Right lobe of liver (tissue), 6 donors: ENCODE measurements at regions not wholly inside any gene's neighbourhood (a gene's known extent, or its start where the extent isn't known, plus 50 kb on each side); places are given as distances from the start of the nearest gene placed in this dataset.

ENCODE experiments used
- ATAC-seq, 4 donors: fragments of 200-7000 bp; cut with Tn5 transposase; one replicate each; pipeline ENCODE4 v1.9.1; 2020; ENCODE audit warnings: mild to moderate bottlenecking in 4 of 4, moderate library complexity in 4 of 4
- DNase-seq, 3 donors: peaks; one replicate each; pipeline ENCODE4 v3.0.0-alpha.2; 2020
- H3K27ac ChIP-seq, 3 donors: fragments of 200-600 bp; one replicate each; pipeline ENCODE4 v1.8.0; 2022
- H3K27me3 ChIP-seq, 2 donors: fragments of 200-600 bp; one replicate each; pipeline ENCODE4 v1.8.0; 2022
- H3K36me3 ChIP-seq, 4 donors: fragments of 200-600 bp; sonication (generic) in 1 of 4; one replicate each; pipeline versions ENCODE4 v1.5.1 to v1.8.0; 2017 to 2022; ENCODE audit warnings: control low read depth in 1 of 4
- H3K4me1 ChIP-seq, 4 donors: fragments of 200-600 bp; sonication (generic) in 1 of 4; one replicate each; pipeline versions ENCODE4 v1.5.1 to v1.8.0; 2017 to 2022; ENCODE audit warnings: control low read depth in 1 of 4
- H3K4me3 ChIP-seq, 3 donors: fragments of 200-600 bp; one replicate each; pipeline ENCODE4 v1.8.0; 2022
- H3K9me3 ChIP-seq, 4 donors: fragments of 200-600 bp; sonication (generic) in 1 of 4; one replicate each; pipeline versions ENCODE4 v1.5.1 to v1.8.0; 2017 to 2022; ENCODE audit warnings: control low read depth in 1 of 4
- CTCF ChIP-seq, 4 donors: fragments of 200-600 bp in 3 of 4; fragments of 450-650 bp in 1 of 4; IDR thresholded peaks; one replicate each; pipeline versions ENCODE4 v1.5.1 to v1.8.0; 2016 to 2022; ENCODE audit warnings: antibody characterized with exemption in 4 of 4, mild to moderate bottlenecking in 2 of 4
- POLR2A ChIP-seq: fragments of 450-650 bp; IDR thresholded peaks from one replicate; pipeline ENCODE4 v1.6.1; 2017; ENCODE audit warnings: antibody characterized with exemption, mild to moderate bottlenecking
- WGBS: methylation state at CpG from one replicate; pipeline ENCODE4 v1.1.6; 2018; ENCODE audit warnings: low coverage, low lambda C conversion rate; ENCODE audit not compliant: insufficient coverage; ENCODE audit errors: missing lambda C conversion rate; 5-methylcytosine and 5-hydroxymethylcytosine counted together
- intact Hi-C, 2 donors: fragments of 100-400 bp; cut with DNase I; formaldehyde crosslinking; loops; one replicate each; pipeline versions ENCODE4 v1.11.2 to v1.14.1; 2022
- donor health status: DM: no; HTN: yes; CAD: no.
- donor health status: DM: no; HTN: no; CAD: no.
- donor health status: DM: no; HTN: no; CAD: no.
- donor health status: DM: no; HTN: yes; CAD: no.
- donor health status: DM: no; HTN: yes; CAD: no.

- Histone ChIP-seq H3K27ac (no peak overlapping the region), H3K36me3 (no peaks in the 10 kb centered on the region), H3K27me3 (no peaks in the 10 kb centered on the region), H3K4me1 (no peaks in the 10 kb centered on the region), H3K4me3 (no peak overlapping the region), H3K9me3 (no peaks in the 10 kb centered on the region)
- DNase-seq (no peak), ATAC-seq (no peak)
- TF ChIP-seq POLR2A (no peak), CTCF (IDR thresholded peaks at IDR 0.05) (no peak)
- intact Hi-C loops: no loop called here
Observed at GRCh38 chr10:42916974-42917373, 134.4 kb downstream of the BMS1 start.

- no peak for ATAC-seq
- 13% methylated on average over 2 of the region's 2 CpGs for WGBS
- Histone ChIP-seq H3K27ac (no peak overlapping the region), H3K4me1 (no peaks in the 10 kb centered on the region), H3K36me3 (no peaks in the 10 kb centered on the region), H3K27me3 (no peaks in the 10 kb centered on the region), H3K9me3 (no peaks in the 10 kb centered on the region), H3K4me3 (no peak overlapping the region)
- TF ChIP-seq CTCF (IDR thresholded peaks at IDR 0.05) (no peak), POLR2A (no peak)
- intact Hi-C loops: no loop called here
- no peak for DNase-seq
Observed at GRCh38 chr10:42917821-42918220, 135.2 kb downstream of the BMS1 start.

- Histone ChIP-seq H3K27me3 (no peaks in the 10 kb centered on the region), H3K4me3 (no peak overlapping the region), H3K4me1 (no peaks in the 10 kb centered on the region), H3K9me3 (no peaks in the 10 kb centered on the region), H3K27ac (no peak overlapping the region), H3K36me3 (no peaks in the 10 kb centered on the region)
- 64% methylated on average over 2 of the region's 2 CpGs for WGBS
- no peak for TF ChIP-seq POLR2A
- TF ChIP-seq CTCF (IDR thresholded peaks at IDR 0.05): no peak
- no peak for DNase-seq
- no peak for ATAC-seq
- intact Hi-C loops: no loop called here
Observed at GRCh38 chr10:42921951-42922350, 139.4 kb downstream of the BMS1 start.

- no peak for ATAC-seq
- no peak overlapping the region for H3K4me3 ChIP-seq
- WGBS: 76% methylated on average over 3 of the region's 5 CpGs
- no peaks in the 10 kb centered on the region for H3K4me1 ChIP-seq
- DNase-seq: no peak
- no peaks in the 10 kb centered on the region for H3K9me3 ChIP-seq
- no peaks in the 10 kb centered on the region for H3K27me3 ChIP-seq
- intact Hi-C loops: no loop called here
- H3K27ac ChIP-seq: no peak overlapping the region
- H3K36me3 ChIP-seq: no peaks in the 10 kb centered on the region
- TF ChIP-seq CTCF (IDR thresholded peaks at IDR 0.05) (no peak), POLR2A (no peak)
Observed at GRCh38 chr10:42924484-42924883, 141.9 kb downstream of the BMS1 start.

GRCh38 chr10:42926843-42927242 is 144.2 kb downstream of the BMS1 start:
- intact Hi-C loops: no loop called here
- Histone ChIP-seq H3K27ac (no peak overlapping the region), H3K9me3 (no peaks in the 10 kb centered on the region), H3K4me1 (no peaks in the 10 kb centered on the region), H3K4me3 (no peak overlapping the region), H3K36me3 (no peaks in the 10 kb centered on the region), H3K27me3 (no peaks in the 10 kb centered on the region)
- TF ChIP-seq POLR2A: no peak
- no peak for TF ChIP-seq CTCF (IDR thresholded peaks at IDR 0.05)
- ATAC-seq: no peak
- no peak for DNase-seq
- WGBS: 33% methylated on average over 4 of the region's 6 CpGs
